HepG2 (cell line): ENCODE measurements at regions not wholly inside any gene's neighbourhood (a gene's known extent, or its start where the extent isn't known, plus 50 kb on each side); places are given as distances from the start of the nearest gene placed in this dataset.

ENCODE experiments used
- ATAC-seq: fragments of 200-7000 bp; cut with Tn5 transposase; 3 replicates; pipeline ENCODE4 v1.9.1; 2020; ENCODE audit warnings: mild to moderate bottlenecking, moderate library complexity
- BruUV-seq: library from RNA; stranded (reverse); fragments of 400-500 nt; replicated peaks from 2 replicates; lab custom pipeline; 2021; lab: Mats Ljungman, UMichigan
- CTCF ChIA-PET: fragments of 300-600 bp; formaldehyde crosslinking; extraction: SDS; loops from one replicate; lab custom pipeline; 2021; ENCODE audit warnings: low total read pairs, inconsistent platforms, low intra/inter-chr PET ratio; lab: Yijun Ruan, JAX
- POLR2A ChIA-PET: fragments of 350-600 bp; sonication (Branson Sonifier 250); formaldehyde crosslinking; loops from one replicate; lab custom pipeline; 2020; ENCODE audit warnings: antibody characterized with exemption, inconsistent platforms; lab: Yijun Ruan, JAX
- DNase-seq: peaks from one replicate; pipeline ENCODE4 v3.0.0-alpha.2; 2015; ENCODE audit warnings: low spot score
- FAIRE-seq: peaks from 3 replicates; lab custom pipeline; 2011; peaks lifted over from hg19 to GRCh38; lab: Jason Lieb, UNC
- H2AFZ ChIP-seq: one replicate; pipeline ENCODE4 v1.6.1; 2011; ENCODE audit warnings: low read length, inconsistent platforms
- H3K27ac ChIP-seq: fragments of 300-600 bp; 3 replicates; pipeline ENCODE4 v1.8.0; 2011; ENCODE audit warnings: mixed run types, mild to moderate bottlenecking, mixed read lengths, low read length, inconsistent platforms; ENCODE audit not compliant: insufficient read depth; ENCODE audit errors: extremely low read length
- H3K27me3 ChIP-seq, 2 experiments: fragments of 200-600 bp in 1 of 2; 2 replicates in 1 of 2; 3 replicates in 1 of 2; pipeline versions ENCODE4 v1.6.0 to v1.8.0; 2011; ENCODE audit warnings: low read length in 2 of 2, mild to moderate bottlenecking in 2 of 2, moderate library complexity in 2 of 2, inconsistent platforms in 1 of 2; ENCODE audit not compliant: insufficient read depth in 2 of 2, control insufficient read depth in 1 of 2
- H3K36me3 ChIP-seq, 2 experiments: fragments of 200-600 bp in 1 of 2; replicated peaks in 1 of 2; 2 replicates in 1 of 2; 3 replicates in 1 of 2; pipeline versions ENCODE4 v1.5.1 to v1.8.0; 2011; ENCODE audit warnings: low read length in 2 of 2, inconsistent platforms in 1 of 2; ENCODE audit not compliant: insufficient read depth in 2 of 2, control insufficient read depth in 1 of 2
- H3K4me1 ChIP-seq: 2 replicates; pipeline ENCODE4 v1.5.1; 2012; ENCODE audit warnings: low read length, inconsistent platforms; ENCODE audit not compliant: insufficient read depth
- H3K4me2 ChIP-seq: 2 replicates; pipeline ENCODE4 v1.6.0; 2011; ENCODE audit warnings: low read depth, low read length, inconsistent platforms
- H3K4me3 ChIP-seq, 3 experiments: fragments of 200-600 bp in 1 of 3; sonication (generic), shearing (Covaris generic) in 1 of 3; replicated peaks in 1 of 3; 2 replicates each; pipeline ENCODE4 v1.5.1; 2011 to 2016; ENCODE audit warnings: low read length in 3 of 3, inconsistent platforms in 2 of 3, low read depth in 2 of 3, mild to moderate bottlenecking in 2 of 3, control low read depth in 1 of 3, mixed read lengths in 1 of 3; ENCODE audit not compliant: insufficient read depth in 1 of 3
- H3K79me2 ChIP-seq: one replicate; pipeline ENCODE4 v1.6.1; 2011; ENCODE audit warnings: low read length, inconsistent platforms; ENCODE audit not compliant: insufficient read depth
- H3K9ac ChIP-seq: 2 replicates; pipeline ENCODE4 v1.6.0; 2011; ENCODE audit warnings: mild to moderate bottlenecking, low read depth, low read length, inconsistent platforms; ENCODE audit not compliant: insufficient read depth
- H3K9me3 ChIP-seq: 2 replicates; pipeline ENCODE4 v1.5.1; 2012; ENCODE audit warnings: mild to moderate bottlenecking, low read length
- H4K20me1 ChIP-seq: 2 replicates; pipeline ENCODE4 v1.6.0; 2011; ENCODE audit warnings: inconsistent platforms, mild to moderate bottlenecking, low read length, moderate library complexity; ENCODE audit not compliant: insufficient read depth
- CHD2 ChIP-seq: IDR thresholded peaks from 2 replicates; pipeline ENCODE4 v1.6.1; 2011; ENCODE audit warnings: low read depth, low read length, improper control_type of control experiment
- DZIP1 ChIP-seq: sonication (generic); formaldehyde crosslinking; IDR thresholded peaks from 2 replicates; pipeline ENCODE4 v1.5.0; 2020; ENCODE audit warnings: mild to moderate bottlenecking, missing genetic modification reagents
- GABPA ChIP-seq, 2 experiments: IDR thresholded peaks; 2 replicates each; pipeline ENCODE4 v1.6.1; 2011 to 2016; ENCODE audit warnings: low read depth in 2 of 2, low read length in 1 of 2, missing biosample characterization in 1 of 2, missing genetic modification characterization in 1 of 2
- HIC2 ChIP-seq: sonication (generic); formaldehyde crosslinking; IDR thresholded peaks from 2 replicates; pipeline ENCODE4 v1.9.0; 2022; ENCODE audit warnings: low read depth, missing genetic modification reagents
- MBNL3 ChIP-seq: fragments of 250-450 bp; sonication (Bioruptor Pico); conservative IDR thresholded peaks from 2 replicates; pipeline ENCODE4 v1.8.0; 2022; ENCODE audit warnings: mild to moderate bottlenecking, inconsistent platforms
- NFE2L1 ChIP-seq: sonication (generic); formaldehyde crosslinking; IDR thresholded peaks from 2 replicates; pipeline ENCODE4 v1.4.0; 2020; ENCODE audit warnings: missing genetic modification reagents, mild to moderate bottlenecking, borderline replicate concordance
- NKX3-1 ChIP-seq: sonication (generic); formaldehyde crosslinking; IDR thresholded peaks from 2 replicates; pipeline ENCODE4 v1.5.0; 2020; ENCODE audit warnings: missing genetic modification reagents
- ZFP36 ChIP-seq: fragments of 150-350 bp; IDR thresholded peaks from 2 replicates; pipeline ENCODE4 v1.6.1; 2018; ENCODE audit warnings: borderline replicate concordance, low read length, low read depth; ENCODE audit not compliant: partially characterized antibody
- ZNF143 ChIP-seq: sonication (generic); formaldehyde crosslinking; IDR thresholded peaks from 2 replicates; pipeline ENCODE4 v1.4.0; 2020; ENCODE audit warnings: missing genetic modification reagents
- ZNF18 ChIP-seq: sonication (generic); formaldehyde crosslinking; IDR thresholded peaks from 2 replicates; pipeline ENCODE4 v1.8.0; 2022; ENCODE audit warnings: mild to moderate bottlenecking, missing genetic modification reagents; ENCODE audit not compliant: insufficient replicate concordance
- ZNF207 ChIP-seq: fragments of 450-650 bp; IDR thresholded peaks from 2 replicates; pipeline ENCODE4 v1.6.1; 2016; ENCODE audit warnings: antibody characterized with exemption, borderline replicate concordance
- ZNF276 ChIP-seq: sonication (generic); formaldehyde crosslinking; IDR thresholded peaks from 2 replicates; pipeline ENCODE4 v1.4.0; 2020; ENCODE audit warnings: mild to moderate bottlenecking, low read depth, missing genetic modification reagents
- WGBS: methylation state at CpG from one replicate; pipeline ENCODE4 v1.1.6; 2017; ENCODE audit warnings: low lambda C conversion rate; 5-methylcytosine and 5-hydroxymethylcytosine counted together
- in situ Hi-C: cut with HindIII; loops from 2 replicates; pipeline ENCODE4 v1.10.0; 2017; ENCODE audit warnings: low pct_unique_long_range_greater_than_20kb; ENCODE audit not compliant: extremely low pct_ligation_motif_present
- intact Hi-C: fragments of 100-400 bp; cut with micrococcal nuclease; formaldehyde crosslinking; loops from one replicate; pipeline ENCODE4 v1.10.0; 2022; ENCODE audit not compliant: unreplicated experiment

- TF ChIP-seq HIC2 (CRISPR knock-in tag): no peak
- TF ChIP-seq NFE2L1 (CRISPR knock-in tag): no peak
- no peak for TF ChIP-seq ZNF207
- TF ChIP-seq CHD2: no peak
- no peak for TF ChIP-seq MBNL3 (CRISPR knock-in tag)
- TF ChIP-seq DZIP1 (CRISPR knock-in tag): no peak
These were observed 731.2 kb upstream of the IGFBP3 start (continued) for GRCh38 chr7:46652317-46652716.

- Histone ChIP-seq H3K9me3 (peaks cover 16% of the 10 kb centered on the region), H3K79me2 (no peaks in the 10 kb centered on the region), H2AFZ (no peak overlapping the region), H3K9ac (no peak overlapping the region), H3K4me1 (no peaks in the 10 kb centered on the region), H3K4me2 (no peak overlapping the region), H4K20me1 (no peaks in the 10 kb centered on the region), H3K27me3 (no peaks in the 10 kb centered on the region), H3K27ac (no peak overlapping the region), H3K4me3 (no peak overlapping the region), H3K36me3 (no peaks in the 10 kb centered on the region)
- ChIA-PET POLR2A (no interaction called here), CTCF (no interaction called here)
- DNase-seq (no peak), FAIRE-seq (no peak), ATAC-seq (no peak)
- intact Hi-C loops (no loop called here), in situ Hi-C loops (no loop called here)
- BruUV-seq: no TSS peak
- 51% methylated on average over 8 of the region's 8 CpGs for WGBS
- TF ChIP-seq GABPA (IDR thresholded peaks at IDR 0.05; ENCODE audit: low read depth, low read length) (no peak), GABPA (CRISPR knock-in tag; IDR thresholded peaks at IDR 0.05; ENCODE audit: low read depth) (no peak), ZNF276 (CRISPR knock-in tag) (no peak), ZFP36 (no peak), NKX3-1 (CRISPR knock-in tag) (no peak), ZNF18 (CRISPR knock-in tag) (no peak), ZNF143 (CRISPR knock-in tag) (no peak)
These were observed 730.6 kb upstream of the IGFBP3 start for GRCh38 chr7:46651561-46652088.
